NCI-H1092 (cell line): ENCODE measurements at regions not wholly inside any gene's neighbourhood (a gene's known extent, or its start where the extent isn't known, plus 50 kb on each side); places are given as distances from the start of the nearest gene placed in this dataset.
"Not testable (repeated sequence)": the region's sequence is repeated elsewhere in the genome, so short reads cannot be mapped to it uniquely, and the experiment has no call there.

Experiments
- DNase-seq: peaks from one replicate; lab custom pipeline; 2025; lab: John Stamatoyannopoulos, UW

DNA sequence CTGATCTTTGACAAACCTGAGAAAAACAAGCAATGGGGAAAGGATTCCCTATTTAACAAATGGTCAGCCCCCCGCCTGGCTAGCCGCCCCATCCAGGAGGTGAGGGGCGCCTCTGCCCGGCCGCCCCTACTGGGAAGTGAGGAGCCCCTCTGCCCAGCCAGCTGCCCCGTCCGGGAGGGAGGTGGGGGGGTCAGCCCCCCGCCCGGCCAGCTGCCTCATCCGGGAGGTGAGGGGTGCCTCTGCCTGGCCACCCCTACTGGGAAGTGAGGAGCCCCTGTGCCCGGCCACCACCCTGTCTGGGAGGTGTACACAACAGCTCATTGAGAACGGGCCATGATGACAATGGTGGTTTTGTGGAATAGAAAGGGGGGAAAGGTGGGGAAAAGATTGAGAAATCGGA, 717.1 kb downstream of the COL12A1 start:
- not testable (repeated sequence) for DNase-seq

GRCh38 chr6:74482180-74482579, 723.7 kb downstream of the COL12A1 start:
- DNase-seq: no peak

GRCh38 chr6:74480561-74480960, 725.3 kb downstream of the COL12A1 start:
- no peak for DNase-seq

- no peak for DNase-seq
Measured at GRCh38 chr6:74479960-74480359, 725.9 kb downstream of the COL12A1 start.

GRCh38 chr6:74479420-74479819, 726.4 kb downstream of the COL12A1 start:
- DNase-seq: no peak

GRCh38 chr6:74474046-74474445, 731.8 kb downstream of the COL12A1 start:
- DNase-seq: not testable (repeated sequence)

GRCh38 chr6:74468552-74468951, 737.3 kb downstream of the COL12A1 start:
- not testable (repeated sequence) for DNase-seq

- no peak for DNase-seq
Measured at GRCh38 chr6:74467533-74468215, 738.2 kb downstream of the COL12A1 start.

DNA sequence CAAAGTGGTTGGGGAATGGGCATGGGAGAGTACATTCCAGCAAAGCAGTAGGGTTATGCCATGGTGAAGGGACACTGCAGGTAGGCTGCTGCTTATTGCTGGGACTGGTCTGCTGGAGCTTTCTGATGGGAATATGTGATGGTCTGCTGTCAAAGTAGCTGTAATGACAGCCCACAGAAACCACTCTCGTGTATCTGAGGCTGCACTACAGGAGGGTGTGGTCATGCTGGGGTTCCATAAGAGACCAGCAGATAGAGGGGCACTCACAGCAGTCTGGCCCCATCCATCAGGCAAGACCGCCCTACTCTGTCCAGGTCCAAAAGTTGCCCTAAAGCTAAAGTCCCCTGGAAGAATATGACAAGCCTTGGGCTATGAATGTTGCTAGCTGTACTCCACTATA, 739.3 kb downstream of the COL12A1 start:
- DNase-seq: no peak

- DNase-seq: no peak
Measured at GRCh38 chr6:74459260-74459659, 746.6 kb downstream of the COL12A1 start.

GRCh38 chr6:74458536-74458935, 747.3 kb downstream of the COL12A1 start:
- DNase-seq: peak; percentile 9

DNA sequence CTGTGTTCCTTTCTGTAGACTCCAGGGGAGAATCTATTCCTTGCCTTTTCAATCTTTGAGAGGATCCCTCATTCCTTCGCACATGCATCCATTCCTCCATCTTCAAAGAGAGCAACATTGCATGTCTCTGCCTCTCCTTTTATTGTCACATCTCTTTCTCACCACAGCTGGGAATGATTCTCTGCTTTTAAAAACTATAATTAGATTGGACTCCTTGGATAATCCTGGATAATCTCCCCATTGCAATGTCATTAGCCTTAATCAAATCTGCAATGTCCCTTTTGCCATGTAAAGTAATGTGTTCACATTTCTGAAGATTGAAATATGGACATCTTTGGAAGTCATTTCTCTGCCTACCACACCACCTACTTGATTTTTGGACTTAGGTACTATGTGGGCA, 750.1 kb downstream of the COL12A1 start:
- no peak for DNase-seq

DNA sequence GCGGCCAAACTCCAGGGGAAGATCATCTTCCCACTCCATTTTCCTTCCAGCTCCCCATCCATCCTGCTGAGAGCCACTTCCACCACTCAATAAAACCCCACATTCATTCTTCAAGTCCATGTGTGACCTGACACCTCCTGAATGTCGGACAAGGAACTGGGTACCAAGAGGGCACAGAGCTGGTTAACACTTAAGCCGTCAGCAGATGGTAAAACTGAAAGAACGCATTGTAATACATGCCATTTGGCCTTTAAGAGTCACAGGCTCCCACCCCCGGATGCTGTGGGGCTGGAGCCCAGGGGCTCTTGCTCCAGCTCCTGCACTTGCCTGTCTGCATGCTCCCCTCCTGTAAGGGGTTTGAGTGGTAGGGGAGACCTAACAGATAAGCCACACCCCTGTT, 753.9 kb downstream of the COL12A1 start:
- DNase-seq: no peak

DNA sequence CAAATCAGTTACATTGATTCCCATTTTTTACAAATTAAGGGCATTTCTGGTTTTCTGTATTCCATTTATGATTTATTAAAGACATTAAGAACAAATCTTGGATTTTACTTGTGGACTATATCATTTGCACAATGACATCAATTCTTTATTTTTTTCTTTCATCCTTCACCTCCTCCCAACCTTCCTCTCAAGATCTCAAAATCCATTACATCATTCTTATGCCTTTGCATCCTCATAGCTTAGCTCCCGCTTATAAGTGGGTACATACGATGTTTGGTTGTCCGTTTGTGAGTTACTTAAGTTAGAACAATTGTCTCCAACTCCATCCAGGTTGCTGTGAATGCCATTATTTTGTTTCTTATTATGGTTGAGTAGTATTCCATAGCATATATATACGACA, 752.8 kb downstream of the CD109 start:
- DNase-seq: no peak

DNA sequence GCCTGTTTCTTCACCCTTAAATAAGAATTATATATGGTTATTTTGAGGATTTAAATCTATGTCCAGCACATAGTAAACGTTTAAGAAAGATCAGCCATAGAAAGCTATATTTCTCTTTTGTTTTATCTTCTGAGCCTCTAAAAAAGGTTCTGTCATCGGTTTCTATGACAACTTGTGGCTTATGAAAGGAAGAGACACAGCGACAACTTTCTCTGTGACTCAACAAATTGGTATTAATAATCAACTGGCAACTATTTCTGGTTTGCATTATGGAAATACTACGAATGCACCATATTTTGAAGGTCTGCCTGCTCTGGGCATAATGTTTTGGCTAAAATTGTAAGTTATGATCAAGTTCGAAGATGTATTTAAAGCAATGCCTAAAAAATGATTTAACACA, 751.0 kb downstream of the CD109 start:
- no peak for DNase-seq

DNA sequence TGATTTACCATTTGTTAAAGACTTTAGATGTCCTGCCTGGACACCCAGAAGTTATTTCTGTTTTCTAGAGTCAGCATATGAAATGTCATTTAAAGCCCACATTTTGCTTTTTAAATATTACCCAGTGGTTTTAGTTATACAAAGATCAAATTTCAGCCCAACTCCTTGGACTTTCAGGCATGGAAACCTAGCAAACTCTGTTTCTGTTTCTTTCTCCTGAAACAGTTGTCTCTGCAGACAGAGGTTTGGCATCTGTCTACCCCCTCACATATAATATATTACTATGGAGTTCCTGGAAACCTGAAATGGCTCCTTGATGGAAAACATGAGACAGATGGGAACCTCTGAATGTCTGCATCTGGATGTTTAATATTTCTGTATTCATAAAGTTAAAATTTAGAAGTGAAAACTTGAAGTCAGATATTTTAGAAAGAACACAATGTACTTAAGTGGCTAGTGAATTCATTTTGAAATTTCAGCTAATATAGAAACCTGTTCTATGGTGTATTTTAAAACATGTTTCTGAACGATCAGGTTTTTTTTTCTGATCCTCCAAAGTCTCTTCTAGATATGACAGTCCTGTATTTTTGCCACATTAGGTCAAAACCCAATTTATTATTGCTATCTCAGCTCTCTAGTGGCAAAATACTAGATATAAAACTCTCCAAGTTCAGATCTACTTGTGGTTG, 743.3 kb downstream of the CD109 start:
- no peak for DNase-seq

- not testable (repeated sequence) for DNase-seq
Measured at GRCh38 chr6:74438395-74438794, 742.4 kb downstream of the CD109 start.

DNA sequence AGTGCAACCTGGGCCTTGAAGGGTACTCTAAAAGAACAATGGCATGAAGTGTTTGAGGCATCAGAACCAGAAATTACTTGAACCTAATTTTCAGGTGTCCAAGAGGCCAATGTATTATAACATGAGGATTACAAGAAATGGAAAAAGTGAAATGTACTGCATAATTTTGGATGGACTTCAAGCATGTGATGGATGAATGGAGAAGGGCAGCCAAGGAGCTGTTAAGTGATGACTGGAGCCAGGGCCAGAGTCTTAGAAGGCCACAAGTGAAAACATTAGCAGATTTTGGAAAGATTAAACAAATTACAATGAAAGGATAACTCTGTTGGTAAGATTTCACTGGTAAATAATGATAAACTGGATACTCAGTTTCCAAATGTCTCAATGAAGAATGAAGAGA, 738.2 kb downstream of the CD109 start:
- no peak for DNase-seq

GRCh38 chr6:74431873-74432580, 736.0 kb downstream of the CD109 start:
- DNase-seq: no peak

GRCh38 chr6:74420221-74420620, 724.2 kb downstream of the CD109 start:
- DNase-seq: no peak

- no peak for DNase-seq
Measured at GRCh38 chr6:74415056-74415455, 719.1 kb downstream of the CD109 start.

DNA sequence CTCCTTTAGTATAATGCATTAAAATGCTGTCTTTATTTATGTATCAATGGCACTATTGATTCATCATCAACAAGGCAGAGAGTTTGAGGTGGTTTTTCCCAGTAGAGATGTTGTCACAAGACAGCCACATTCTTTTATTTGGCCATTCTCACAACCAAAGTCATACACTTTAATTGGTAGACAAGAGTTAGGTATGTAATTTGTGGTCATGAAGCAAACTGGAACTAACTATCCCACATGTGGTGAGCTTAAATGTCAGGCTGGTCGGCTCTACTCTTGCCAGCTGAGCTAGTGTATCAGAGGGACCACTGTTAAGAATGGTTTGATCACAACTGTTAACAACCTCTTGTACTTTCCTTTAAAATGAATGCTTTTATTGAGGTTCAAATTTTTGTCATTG, 714.6 kb downstream of the CD109 start:
- no peak for DNase-seq

GRCh38 chr6:74409447-74409846, 713.4 kb downstream of the CD109 start:
- no peak for DNase-seq
